HEK293 (cell line): ENCODE measurements at regions not wholly inside any gene's neighbourhood (a gene's known extent, or its start where the extent isn't known, plus 50 kb on each side); places are given as distances from the start of the nearest gene placed in this dataset.

Source experiments
- CTCF ChIA-PET: fragments of 350-600 bp; formaldehyde crosslinking; extraction: SDS; loops from one replicate; lab custom pipeline; 2021; ENCODE audit warnings: antibody characterized with exemption; lab: Yijun Ruan, JAX
- POLR2A ChIA-PET: fragments of 300-600 bp; formaldehyde crosslinking; extraction: SDS; loops from one replicate; lab custom pipeline; 2020; ENCODE audit warnings: antibody characterized with exemption, inconsistent platforms; lab: Yijun Ruan, JAX
- H3K27ac ChIP-seq: fragments of 200-500 bp; sonication (Bioruptor generic); 2 replicates; pipeline ENCODE4 v1.5.1; 2014; ENCODE audit warnings: low read depth, low read length, control low read depth, inconsistent platforms; ENCODE audit errors: extremely low read depth
- H3K36me3 ChIP-seq, 2 experiments: fragments of 200-500 bp in 1 of 2; sonication (Bioruptor generic) in 1 of 2; 1 replicate in 1 of 2; 2 replicates in 1 of 2; pipeline ENCODE4 v1.5.1; 2014 to 2017; ENCODE audit warnings: inconsistent platforms in 2 of 2, low read length in 2 of 2; ENCODE audit not compliant: control insufficient read depth in 2 of 2, insufficient read depth in 1 of 2
- H3K4me1 ChIP-seq: fragments of 200-500 bp; sonication (Bioruptor generic); 2 replicates; pipeline ENCODE4 v1.5.1; 2014; ENCODE audit warnings: mild to moderate bottlenecking, low read length, inconsistent platforms; ENCODE audit not compliant: control insufficient read depth, insufficient read depth
- H3K4me3 ChIP-seq: 2 replicates; pipeline ENCODE4 v1.5.1; 2011; ENCODE audit warnings: low read depth, mild to moderate bottlenecking, control low read depth, low read length, moderate library complexity
- H3K9me3 ChIP-seq: fragments of 200-500 bp; sonication (Bioruptor generic); 2 replicates; pipeline ENCODE4 v1.5.1; 2014; ENCODE audit warnings: low read depth, low read length, inconsistent platforms; ENCODE audit not compliant: control insufficient read depth, insufficient read depth
- EGR2 ChIP-seq: fragments of 450-650 bp; formaldehyde crosslinking; IDR thresholded peaks from 2 replicates; pipeline ENCODE4 v1.5.1; 2016; ENCODE audit warnings: low read depth, missing biosample characterization, missing genetic modification characterization
- FEZF1 ChIP-seq: fragments of 450-650 bp; formaldehyde crosslinking; IDR thresholded peaks from 2 replicates; pipeline ENCODE4 v1.5.1; 2016; ENCODE audit warnings: missing biosample characterization, missing genetic modification characterization
- HIC1 ChIP-seq: fragments of 450-650 bp; formaldehyde crosslinking; IDR thresholded peaks from 2 replicates; pipeline ENCODE4 v1.5.1; 2016; ENCODE audit warnings: missing biosample characterization, missing genetic modification characterization
- REPIN1 ChIP-seq: fragments of 450-650 bp; formaldehyde crosslinking; IDR thresholded peaks from 2 replicates; pipeline ENCODE4 v1.5.1; 2017; ENCODE audit warnings: missing biosample characterization, missing genetic modification characterization, low read depth
- ZNF10 ChIP-seq: fragments of 450-650 bp; formaldehyde crosslinking; IDR thresholded peaks from 2 replicates; pipeline ENCODE4 v1.5.1; 2017; ENCODE audit warnings: missing biosample characterization, missing genetic modification characterization
- ZNF112 ChIP-seq: fragments of 450-650 bp; formaldehyde crosslinking; IDR thresholded peaks from 2 replicates; pipeline ENCODE4 v1.5.0; 2017; ENCODE audit warnings: missing biosample characterization, missing genetic modification characterization
- ZNF132 ChIP-seq: fragments of 450-650 bp; formaldehyde crosslinking; IDR thresholded peaks from 2 replicates; pipeline ENCODE4 v1.5.1; 2017; ENCODE audit warnings: missing biosample characterization, missing genetic modification characterization, borderline replicate concordance
- ZNF133 ChIP-seq: fragments of 450-650 bp; formaldehyde crosslinking; IDR thresholded peaks from 2 replicates; pipeline ENCODE4 v1.5.1; 2016; ENCODE audit warnings: missing biosample characterization, missing genetic modification characterization
- ZNF175 ChIP-seq: fragments of 450-650 bp; formaldehyde crosslinking; IDR thresholded peaks from 2 replicates; pipeline ENCODE4 v1.5.1; 2016; ENCODE audit warnings: missing biosample characterization, missing genetic modification characterization
- ZNF214 ChIP-seq: fragments of 450-650 bp; formaldehyde crosslinking; IDR thresholded peaks from 2 replicates; pipeline ENCODE4 v1.5.1; 2017; ENCODE audit warnings: missing biosample characterization, mild to moderate bottlenecking, missing genetic modification characterization, borderline replicate concordance
- ZNF311 ChIP-seq: fragments of 450-650 bp; formaldehyde crosslinking; IDR thresholded peaks from 2 replicates; pipeline ENCODE4 v1.5.1; 2017; ENCODE audit warnings: missing biosample characterization, missing genetic modification characterization, borderline replicate concordance
- ZNF416 ChIP-seq: fragments of 450-650 bp; formaldehyde crosslinking; IDR thresholded peaks from 2 replicates; pipeline ENCODE4 v1.5.1; 2016; ENCODE audit warnings: missing biosample characterization, missing genetic modification characterization
- ZNF433 ChIP-seq: fragments of 450-650 bp; formaldehyde crosslinking; IDR thresholded peaks from 2 replicates; pipeline ENCODE4 v1.5.1; 2016; ENCODE audit warnings: missing biosample characterization, missing genetic modification characterization, low read depth
- ZNF544 ChIP-seq: fragments of 450-650 bp; formaldehyde crosslinking; IDR thresholded peaks from 2 replicates; pipeline ENCODE4 v1.5.0; 2017; ENCODE audit warnings: missing biosample characterization, missing genetic modification characterization
- ZNF548 ChIP-seq: fragments of 450-650 bp; formaldehyde crosslinking; IDR thresholded peaks from 2 replicates; pipeline ENCODE4 v1.5.1; 2016; ENCODE audit warnings: missing biosample characterization, missing genetic modification characterization
- ZNF555 ChIP-seq: fragments of 450-650 bp; formaldehyde crosslinking; conservative IDR thresholded peaks from 2 replicates; pipeline ENCODE4 v1.5.1; 2017; ENCODE audit warnings: missing biosample characterization, mild to moderate bottlenecking, missing genetic modification characterization, inconsistent platforms
- ZNF747 ChIP-seq: fragments of 450-650 bp; formaldehyde crosslinking; IDR thresholded peaks from 2 replicates; pipeline ENCODE4 v1.5.1; 2016; ENCODE audit warnings: missing biosample characterization, missing genetic modification characterization
- ZNF837 ChIP-seq: fragments of 450-650 bp; formaldehyde crosslinking; IDR thresholded peaks from 2 replicates; pipeline ENCODE4 v1.5.1; 2016; ENCODE audit warnings: missing biosample characterization, missing genetic modification characterization
- ZNF843 ChIP-seq: fragments of 450-650 bp; formaldehyde crosslinking; IDR thresholded peaks from 2 replicates; pipeline ENCODE4 v1.5.1; 2016; ENCODE audit warnings: missing biosample characterization, missing genetic modification characterization
- TF ChIP-seq, protein P1 (sequence below): fragments of 450-650 bp; formaldehyde crosslinking; conservative IDR thresholded peaks from 2 replicates; pipeline ENCODE4 v1.5.1; 2016; ENCODE audit warnings: low read depth, missing biosample characterization, missing genetic modification characterization
- TF ChIP-seq, protein P2 (sequence below): fragments of 450-650 bp; formaldehyde crosslinking; IDR thresholded peaks from 2 replicates; pipeline ENCODE4 v1.5.1; 2016; ENCODE audit warnings: missing biosample characterization, missing genetic modification characterization
- TF ChIP-seq, protein P3 (sequence below): fragments of 450-650 bp; formaldehyde crosslinking; IDR thresholded peaks from 2 replicates; pipeline ENCODE4 v1.5.1; 2017; ENCODE audit warnings: missing biosample characterization, missing genetic modification characterization
- TF ChIP-seq, protein P4 (sequence below): IDR thresholded peaks from 2 replicates; pipeline ENCODE4 v1.6.1; 2011; ENCODE audit warnings: mild to moderate bottlenecking, low read depth, low read length, borderline replicate concordance

DNA sequence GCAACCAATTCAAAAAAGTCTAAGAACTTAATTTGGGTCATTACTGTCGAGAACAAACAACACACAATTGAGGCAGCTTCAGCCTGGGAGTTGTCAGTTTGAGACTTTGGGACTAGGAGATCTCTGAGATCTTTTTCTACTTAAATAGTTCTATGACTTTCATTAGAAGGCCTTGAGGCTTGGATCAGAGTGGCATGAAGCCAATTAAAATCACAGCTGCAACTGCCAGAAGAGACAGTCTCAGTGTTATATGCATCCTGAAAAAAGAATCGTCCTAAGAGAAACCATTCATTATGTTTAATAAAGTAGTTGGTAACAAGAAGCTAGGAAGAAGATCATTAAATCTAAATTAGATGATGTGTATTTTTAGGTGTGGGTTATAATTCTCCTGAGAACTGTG lies 170.8 kb upstream of the RASSF8 start:
- H3K36me3 ChIP-seq: no peaks in the 10 kb centered on the region
- CTCF ChIA-PET: interaction anchor here (0.7 kb wide), 2 partner anchors 110 to 837 kb away, joined by 3 read pairs; no protein-coding TSS in a partner anchor
- no peak overlapping the region for H3K27ac ChIP-seq
- H3K4me1 ChIP-seq: no peaks in the 10 kb centered on the region
- no peak for TF ChIP-seq EGR2
- no peak for TF ChIP-seq ZNF555 (tag by site-specific recombination)
- no peak for TF ChIP-seq ZNF416 (tag by site-specific recombination)
- TF ChIP-seq ZNF747 (tag by site-specific recombination): no peak
- no peak for TF ChIP-seq ZNF433 (tag by site-specific recombination)
- TF ChIP-seq ZNF843 (tag by site-specific recombination): no peak
- TF ChIP-seq, all 188 proteins: peak for 0
- no peak overlapping the region for H3K4me3 ChIP-seq
- POLR2A ChIA-PET: no interaction called here
- no peaks in the 10 kb centered on the region for H3K9me3 ChIP-seq

DNA sequence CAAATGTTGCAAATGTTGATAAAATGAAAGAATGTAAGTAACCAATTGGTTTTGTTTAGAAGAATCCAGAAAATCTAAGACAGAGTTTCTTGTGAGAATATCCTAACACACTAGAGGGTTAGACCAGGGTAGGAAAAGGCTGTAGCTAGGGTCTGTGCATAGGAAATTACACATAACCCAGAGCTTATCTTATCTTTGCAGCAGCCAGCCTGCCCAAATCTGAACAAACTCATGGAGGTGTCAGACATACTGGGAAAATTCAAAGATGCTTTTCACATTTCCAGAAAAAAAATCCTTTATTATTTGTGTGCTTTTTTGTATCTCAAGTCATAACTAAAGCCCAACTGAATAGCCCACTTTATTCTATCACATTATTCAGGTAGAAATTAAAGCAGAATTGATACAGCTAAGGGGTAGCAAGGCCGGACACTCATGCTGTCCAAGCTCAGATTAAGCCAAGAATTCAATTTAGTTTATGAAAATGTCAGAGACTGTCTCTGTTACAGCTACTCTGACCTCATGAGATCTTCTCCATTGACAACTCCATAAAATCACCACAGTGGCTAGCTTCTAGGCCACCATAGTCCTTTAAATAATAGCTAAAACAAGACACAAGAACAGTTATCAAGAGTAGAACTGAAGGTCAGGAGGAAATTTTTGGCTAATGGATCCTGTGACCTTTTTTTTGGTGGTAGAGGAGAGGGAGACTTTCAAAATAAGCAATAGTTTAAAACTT lies 169.6 kb upstream of the RASSF8 start:
- ChIA-PET POLR2A (no interaction called here), CTCF (no interaction called here)
- H3K36me3 ChIP-seq: no peaks in the 10 kb centered on the region
- no peak overlapping the region for H3K27ac ChIP-seq
- no peaks in the 10 kb centered on the region for H3K9me3 ChIP-seq
- no peak overlapping the region for H3K4me3 ChIP-seq
- no peak for TF ChIP-seq ZNF112 (tag by site-specific recombination)
- no peak for TF ChIP-seq HIC1 (tag by site-specific recombination)
- TF ChIP-seq, protein P1, sequence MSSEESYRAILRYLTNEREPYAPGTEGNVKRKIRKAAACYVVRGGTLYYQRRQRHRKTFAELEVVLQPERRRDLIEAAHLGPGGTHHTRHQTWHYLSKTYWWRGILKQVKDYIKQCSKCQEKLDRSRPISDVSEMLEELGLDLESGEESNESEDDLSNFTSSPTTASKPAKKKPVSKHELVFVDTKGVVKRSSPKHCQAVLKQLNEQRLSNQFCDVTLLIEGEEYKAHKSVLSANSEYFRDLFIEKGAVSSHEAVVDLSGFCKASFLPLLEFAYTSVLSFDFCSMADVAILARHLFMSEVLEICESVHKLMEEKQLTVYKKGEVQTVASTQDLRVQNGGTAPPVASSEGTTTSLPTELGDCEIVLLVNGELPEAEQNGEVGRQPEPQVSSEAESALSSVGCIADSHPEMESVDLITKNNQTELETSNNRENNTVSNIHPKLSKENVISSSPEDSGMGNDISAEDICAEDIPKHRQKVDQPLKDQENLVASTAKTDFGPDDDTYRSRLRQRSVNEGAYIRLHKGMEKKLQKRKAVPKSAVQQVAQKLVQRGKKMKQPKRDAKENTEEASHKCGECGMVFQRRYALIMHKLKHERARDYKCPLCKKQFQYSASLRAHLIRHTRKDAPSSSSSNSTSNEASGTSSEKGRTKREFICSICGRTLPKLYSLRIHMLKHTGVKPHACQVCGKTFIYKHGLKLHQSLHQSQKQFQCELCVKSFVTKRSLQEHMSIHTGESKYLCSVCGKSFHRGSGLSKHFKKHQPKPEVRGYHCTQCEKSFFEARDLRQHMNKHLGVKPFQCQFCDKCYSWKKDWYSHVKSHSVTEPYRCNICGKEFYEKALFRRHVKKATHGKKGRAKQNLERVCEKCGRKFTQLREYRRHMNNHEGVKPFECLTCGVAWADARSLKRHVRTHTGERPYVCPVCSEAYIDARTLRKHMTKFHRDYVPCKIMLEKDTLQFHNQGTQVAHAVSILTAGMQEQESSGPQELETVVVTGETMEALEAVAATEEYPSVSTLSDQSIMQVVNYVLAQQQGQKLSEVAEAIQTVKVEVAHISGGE (tag by site-specific recombination): no peak
- no peak for TF ChIP-seq ZNF311 (tag by site-specific recombination)
- no peak for TF ChIP-seq ZNF837 (tag by site-specific recombination)
- TF ChIP-seq ZNF175: no peak
- no peak for TF ChIP-seq ZNF214
- no peak for TF ChIP-seq ZNF548 (tag by site-specific recombination)
- TF ChIP-seq ZNF132 (tag by site-specific recombination): no peak
- TF ChIP-seq REPIN1 (tag by site-specific recombination): no peak
- TF ChIP-seq ZNF843 (tag by site-specific recombination): no peak
- TF ChIP-seq, protein P2, sequence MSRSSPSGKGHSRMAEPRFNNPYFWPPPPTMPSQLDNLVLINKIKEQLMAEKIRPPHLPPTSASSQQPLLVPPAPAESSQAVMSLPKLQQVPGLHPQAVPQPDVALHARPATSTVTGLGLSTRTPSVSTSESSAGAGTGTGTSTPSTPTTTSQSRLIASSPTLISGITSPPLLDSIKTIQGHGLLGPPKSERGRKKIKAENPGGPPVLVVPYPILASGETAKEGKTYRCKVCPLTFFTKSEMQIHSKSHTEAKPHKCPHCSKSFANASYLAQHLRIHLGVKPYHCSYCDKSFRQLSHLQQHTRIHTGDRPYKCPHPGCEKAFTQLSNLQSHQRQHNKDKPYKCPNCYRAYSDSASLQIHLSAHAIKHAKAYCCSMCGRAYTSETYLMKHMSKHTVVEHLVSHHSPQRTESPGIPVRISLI: no peak
- TF ChIP-seq FEZF1: no peak
- no peak for TF ChIP-seq ZNF133
- no peak for TF ChIP-seq ZNF544 (tag by site-specific recombination)
- TF ChIP-seq ZNF10 (tag by site-specific recombination): no peak
- TF ChIP-seq, protein P3, sequence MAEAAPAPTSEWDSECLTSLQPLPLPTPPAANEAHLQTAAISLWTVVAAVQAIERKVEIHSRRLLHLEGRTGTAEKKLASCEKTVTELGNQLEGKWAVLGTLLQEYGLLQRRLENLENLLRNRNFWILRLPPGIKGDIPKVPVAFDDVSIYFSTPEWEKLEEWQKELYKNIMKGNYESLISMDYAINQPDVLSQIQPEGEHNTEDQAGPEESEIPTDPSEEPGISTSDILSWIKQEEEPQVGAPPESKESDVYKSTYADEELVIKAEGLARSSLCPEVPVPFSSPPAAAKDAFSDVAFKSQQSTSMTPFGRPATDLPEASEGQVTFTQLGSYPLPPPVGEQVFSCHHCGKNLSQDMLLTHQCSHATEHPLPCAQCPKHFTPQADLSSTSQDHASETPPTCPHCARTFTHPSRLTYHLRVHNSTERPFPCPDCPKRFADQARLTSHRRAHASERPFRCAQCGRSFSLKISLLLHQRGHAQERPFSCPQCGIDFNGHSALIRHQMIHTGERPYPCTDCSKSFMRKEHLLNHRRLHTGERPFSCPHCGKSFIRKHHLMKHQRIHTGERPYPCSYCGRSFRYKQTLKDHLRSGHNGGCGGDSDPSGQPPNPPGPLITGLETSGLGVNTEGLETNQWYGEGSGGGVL (tag by site-specific recombination): no peak
- TF ChIP-seq, protein P4, sequence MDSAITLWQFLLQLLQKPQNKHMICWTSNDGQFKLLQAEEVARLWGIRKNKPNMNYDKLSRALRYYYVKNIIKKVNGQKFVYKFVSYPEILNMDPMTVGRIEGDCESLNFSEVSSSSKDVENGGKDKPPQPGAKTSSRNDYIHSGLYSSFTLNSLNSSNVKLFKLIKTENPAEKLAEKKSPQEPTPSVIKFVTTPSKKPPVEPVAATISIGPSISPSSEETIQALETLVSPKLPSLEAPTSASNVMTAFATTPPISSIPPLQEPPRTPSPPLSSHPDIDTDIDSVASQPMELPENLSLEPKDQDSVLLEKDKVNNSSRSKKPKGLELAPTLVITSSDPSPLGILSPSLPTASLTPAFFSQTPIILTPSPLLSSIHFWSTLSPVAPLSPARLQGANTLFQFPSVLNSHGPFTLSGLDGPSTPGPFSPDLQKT: no peak
- TF ChIP-seq, all 188 proteins: peak for 0
- no peaks in the 10 kb centered on the region for H3K4me1 ChIP-seq
